ENCODE measurements at regions not wholly inside any gene's neighbourhood (a gene's known extent, or its start where the extent isn't known, plus 50 kb on each side); places are given as distances from the start of the nearest gene placed in this dataset.

GRCh38 chr14:59036134-59036533 is 152.3 kb upstream of the DAAM1 start:
- FAIRE-seq (no peak), DNase-seq (ENCODE audit: low read depth, low spot score) (no peak)
- Histone ChIP-seq H3K4me2 (ENCODE audit: insufficient read depth, low read length) (no peak overlapping the region), H3K27ac (ENCODE audit: insufficient read depth, low read depth, low read length) (no peak overlapping the region), H3K4me3 (replicated peaks in 1 of 3; ENCODE audit: insufficient read depth in 1 of 3, low read depth in 1 of 3, low read length in 3 of 3) (no peak overlapping the region), H3K27me3 (ENCODE audit: control insufficient read depth in 2 of 2, insufficient read depth in 2 of 2, low read length in 2 of 2) (peaks cover 2 to 4% of the 10 kb centered on the region in 2 experiments), H3K79me2 (ENCODE audit: control insufficient read depth, insufficient read depth, low read length) (no peaks in the 10 kb centered on the region), H3K9ac (replicated peaks; ENCODE audit: extremely low read depth, insufficient read depth, low read length) (no peak overlapping the region), H3K4me1 (ENCODE audit: control insufficient read depth, extremely low read depth, insufficient read depth, low read length) (no peaks in the 10 kb centered on the region), H3K36me3 (ENCODE audit: control insufficient read depth in 2 of 2, extremely low read depth in 1 of 2, insufficient read depth in 2 of 2, low read length in 2 of 2) (no peaks in the 10 kb centered on the region), H4K20me1 (replicated peaks; ENCODE audit: control insufficient read depth, extremely low read depth, insufficient read depth, low read length) (no peaks in the 10 kb centered on the region), H3K9me1 (replicated peaks; ENCODE audit: control insufficient read depth, extremely low read depth, insufficient read depth, low read length) (no peaks in the 10 kb centered on the region), H3K9me3 (replicated peaks; ENCODE audit: control insufficient read depth, insufficient read depth, low read length) (no peaks in the 10 kb centered on the region), H2AFZ (ENCODE audit: low read depth, low read length) (no peak overlapping the region)
- intact Hi-C loops (cut with micrococcal nuclease) = no loop called here
- dilution Hi-C loops (cut with MboI; ENCODE audit: extremely low pct_ligation_motif_present, low sequenced_read_pairs) = no loop called here
- BruUV-seq (replicated peaks) = no TSS peak
- CTCF ChIA-PET = interaction anchor here (1.3 kb wide), 1 partner anchor 535 kb away, joined by 3 read pairs; no protein-coding TSS in a partner anchor
- POLR2A ChIA-PET = no interaction called here
- TF ChIP-seq EZH2 (IDR thresholded peaks at IDR 0.05; ENCODE audit: borderline replicate concordance, low read depth, low read length, severe bottlenecking) = no peak

- TF ChIP-seq CTCF (IDR thresholded peaks at IDR 0.05; ENCODE audit: extremely low read depth in 1 of 2, insufficient read depth in 1 of 2, low read depth in 1 of 2, low read length in 2 of 2) (no peak), MAX (IDR thresholded peaks at IDR 0.05; ENCODE audit: insufficient read depth, insufficient read length) (no peak), GATA2 (IDR thresholded peaks at IDR 0.05; ENCODE audit: insufficient read depth, insufficient read length, low read depth, low read length) (no peak), FOS (IDR thresholded peaks at IDR 0.05; ENCODE audit: borderline replicate concordance, insufficient read depth, low read length) (no peak), POLR2AphosphoS5 (IDR thresholded peaks at IDR 0.05; ENCODE audit: insufficient read depth, low read depth, low read length) (no peak), POLR2A (IDR thresholded peaks at IDR 0.05; ENCODE audit: low read depth, low read length) (no peak), EZH2 (IDR thresholded peaks at IDR 0.05; ENCODE audit: borderline replicate concordance, low read depth, low read length, severe bottlenecking) (no peak), MYC (IDR thresholded peaks at IDR 0.05; ENCODE audit: low read depth, low read length) (no peak), JUN (IDR thresholded peaks at IDR 0.05; ENCODE audit: borderline replicate concordance, insufficient read depth, insufficient read length, low read depth) (no peak)
- Histone ChIP-seq H3K9me1 (replicated peaks; ENCODE audit: control insufficient read depth, extremely low read depth, insufficient read depth, low read length) (no peaks in the 10 kb centered on the region), H3K9me3 (replicated peaks; ENCODE audit: control insufficient read depth, insufficient read depth, low read length) (no peaks in the 10 kb centered on the region), H3K4me1 (ENCODE audit: control insufficient read depth, extremely low read depth, insufficient read depth, low read length) (no peaks in the 10 kb centered on the region), H3K27ac (ENCODE audit: insufficient read depth, low read depth, low read length) (no peak overlapping the region), H3K4me3 (replicated peaks in 1 of 3; ENCODE audit: insufficient read depth in 1 of 3, low read depth in 1 of 3, low read length in 3 of 3) (no peak overlapping the region), H3K79me2 (ENCODE audit: control insufficient read depth, insufficient read depth, low read length) (no peaks in the 10 kb centered on the region), H4K20me1 (replicated peaks; ENCODE audit: control insufficient read depth, extremely low read depth, insufficient read depth, low read length) (no peaks in the 10 kb centered on the region), H3K9ac (replicated peaks; ENCODE audit: extremely low read depth, insufficient read depth, low read length) (no peak overlapping the region), H3K4me2 (ENCODE audit: insufficient read depth, low read length) (no peak overlapping the region), H3K36me3 (ENCODE audit: control insufficient read depth in 2 of 2, extremely low read depth in 1 of 2, insufficient read depth in 2 of 2, low read length in 2 of 2) (no peaks in the 10 kb centered on the region), H2AFZ (ENCODE audit: low read depth, low read length) (no peak overlapping the region), H3K27me3 (ENCODE audit: control insufficient read depth in 2 of 2, insufficient read depth in 2 of 2, low read length in 2 of 2) (peaks cover 2 to 4% of the 10 kb centered on the region in 2 experiments)
- dilution Hi-C loops (cut with MboI; ENCODE audit: extremely low pct_ligation_motif_present, low sequenced_read_pairs) (no loop called here), intact Hi-C loops (cut with micrococcal nuclease) (no loop called here)
- CTCF ChIA-PET = interaction anchor here (0.8 to 1.3 kb wide), 2 partner anchors 429 to 536 kb away, joined by 3 read pairs; no protein-coding TSS in a partner anchor
- DNase-seq (ENCODE audit: low read depth, low spot score) (no peak), FAIRE-seq (no peak)
- no TSS peak for BruUV-seq (replicated peaks)
- POLR2A ChIA-PET = no interaction called here
These were observed 151.4 kb upstream of the DAAM1 start for GRCh38 chr14:59037086-59037485.
